Stomach (tissue), 4 donors: ENCODE measurements at regions not wholly inside any gene's neighbourhood (a gene's known extent, or its start where the extent isn't known, plus 50 kb on each side); places are given as distances from the start of the nearest gene placed in this dataset.

Experiments used
- CTCF ChIP-seq, 7 experiments: fragments of 450-650 bp in 4 of 7; fragments of 200-600 bp in 3 of 7; sonication (generic) in 3 of 7; IDR thresholded peaks; one replicate each; pipeline ENCODE4 v1.5.1; 2016 to 2019; ENCODE audit warnings: antibody characterized with exemption in 7 of 7, control low read depth in 2 of 7, mild to moderate bottlenecking in 1 of 7
- POLR2A ChIP-seq, 4 donors: fragments of 450-650 bp; IDR thresholded peaks; one replicate each; pipeline ENCODE4 v1.6.1; 2016; ENCODE audit warnings: antibody characterized with exemption in 4 of 4, control low read depth in 2 of 4, mild to moderate bottlenecking in 1 of 4, moderate library complexity in 1 of 4

GRCh38 chr9:2343756-2344155 lies 277.8 kb upstream of the VLDLR start:
- TF ChIP-seq CTCF (IDR thresholded peaks at IDR 0.05) = no peak
- no peak for TF ChIP-seq POLR2A (IDR thresholded peaks at IDR 0.05)
